ENCODE measurements at regions not wholly inside any gene's neighbourhood (a gene's known extent, or its start where the extent isn't known, plus 50 kb on each side); places are given as distances from the start of the nearest gene placed in this dataset.

GRCh38 chr11:70740488-70740851 lies 342.1 kb downstream of the CTTN start:
- TF ChIP-seq CTCF (IDR thresholded peaks at IDR 0.05) = no peak
- no peak for TF ChIP-seq ZFX (IDR thresholded peaks at IDR 0.05; ENCODE audit: borderline replicate concordance)
